ENCODE measurements at regions not wholly inside any gene's neighbourhood (a gene's known extent, or its start where the extent isn't known, plus 50 kb on each side); places are given as distances from the start of the nearest gene placed in this dataset.

DNA sequence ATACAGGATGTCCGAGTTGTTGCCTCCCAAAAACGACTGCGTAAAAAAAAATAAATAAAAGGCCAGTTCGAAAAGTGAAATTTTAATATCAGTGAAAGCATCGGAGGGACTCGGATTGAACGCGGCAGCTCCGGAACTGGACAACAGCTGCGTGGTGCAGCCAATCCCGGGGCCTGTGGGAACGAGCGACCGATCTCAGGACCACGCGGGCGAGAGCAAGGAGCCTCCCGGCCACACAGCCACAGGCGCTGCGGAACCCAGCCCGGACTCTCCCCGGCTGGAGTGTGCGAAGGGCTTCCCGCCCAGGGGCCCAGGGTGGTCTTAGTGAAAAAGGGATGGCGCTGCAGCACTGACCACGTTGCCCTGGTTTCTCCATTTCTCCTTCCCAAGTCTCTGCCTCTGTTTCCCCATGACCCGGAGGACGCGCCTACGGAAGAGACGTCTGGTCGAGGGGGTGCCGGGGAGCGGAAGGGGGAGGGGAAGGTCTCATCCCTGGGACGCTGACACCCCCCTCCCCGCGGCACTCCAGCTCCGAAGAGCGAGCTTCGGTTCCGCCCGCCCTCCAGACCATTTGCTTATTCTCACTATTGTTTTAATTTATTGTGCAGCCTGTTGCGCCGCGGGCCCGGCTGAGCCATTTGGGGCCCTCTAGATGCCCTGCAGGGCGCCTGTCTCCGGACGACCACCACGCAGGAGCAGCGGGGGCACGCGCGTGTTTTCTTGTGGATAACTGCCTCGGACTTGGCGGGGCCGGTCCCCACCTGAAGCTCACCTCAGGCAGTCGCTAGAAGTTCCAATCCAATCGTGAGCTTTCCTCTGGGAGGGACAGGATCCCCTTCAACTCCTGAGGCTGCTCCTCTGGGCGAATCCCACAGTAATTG, 303.0 kb downstream of the PARP8 start:
- ATAC-seq (ENCODE audit: low FRiP score) (peak; percentile 68), DNase-seq (ENCODE audit: low spot score) (no peak)

DNA sequence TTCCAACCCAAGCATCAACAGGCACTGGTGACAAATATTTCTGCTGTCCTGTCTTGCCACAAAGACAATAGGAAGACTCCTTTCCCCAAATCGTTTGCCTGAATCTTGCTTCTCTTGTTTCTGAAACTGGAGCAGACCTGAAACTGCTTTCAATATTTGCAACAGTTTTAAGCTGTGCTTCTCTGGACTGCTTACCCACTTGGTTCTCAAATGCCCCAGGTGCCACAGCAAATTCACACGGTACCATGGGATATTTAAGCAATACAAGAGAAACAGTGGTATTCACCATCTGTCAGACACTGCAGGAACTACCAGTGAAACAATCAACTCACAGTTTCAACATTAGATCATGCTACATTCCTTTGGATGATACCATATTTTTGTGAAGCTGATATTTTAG, 309.4 kb downstream of the PARP8 start:
- TF ChIP-seq, protein P1, sequence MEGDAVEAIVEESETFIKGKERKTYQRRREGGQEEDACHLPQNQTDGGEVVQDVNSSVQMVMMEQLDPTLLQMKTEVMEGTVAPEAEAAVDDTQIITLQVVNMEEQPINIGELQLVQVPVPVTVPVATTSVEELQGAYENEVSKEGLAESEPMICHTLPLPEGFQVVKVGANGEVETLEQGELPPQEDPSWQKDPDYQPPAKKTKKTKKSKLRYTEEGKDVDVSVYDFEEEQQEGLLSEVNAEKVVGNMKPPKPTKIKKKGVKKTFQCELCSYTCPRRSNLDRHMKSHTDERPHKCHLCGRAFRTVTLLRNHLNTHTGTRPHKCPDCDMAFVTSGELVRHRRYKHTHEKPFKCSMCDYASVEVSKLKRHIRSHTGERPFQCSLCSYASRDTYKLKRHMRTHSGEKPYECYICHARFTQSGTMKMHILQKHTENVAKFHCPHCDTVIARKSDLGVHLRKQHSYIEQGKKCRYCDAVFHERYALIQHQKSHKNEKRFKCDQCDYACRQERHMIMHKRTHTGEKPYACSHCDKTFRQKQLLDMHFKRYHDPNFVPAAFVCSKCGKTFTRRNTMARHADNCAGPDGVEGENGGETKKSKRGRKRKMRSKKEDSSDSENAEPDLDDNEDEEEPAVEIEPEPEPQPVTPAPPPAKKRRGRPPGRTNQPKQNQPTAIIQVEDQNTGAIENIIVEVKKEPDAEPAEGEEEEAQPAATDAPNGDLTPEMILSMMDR (IDR thresholded peaks at IDR 0.05) = no peak
- ATAC-seq (ENCODE audit: low FRiP score) (no peak), DNase-seq (ENCODE audit: low spot score) (no peak)

More for the DNA sequence above, 303.0 kb downstream of the PARP8 start:
- TF ChIP-seq, protein P1 (IDR thresholded peaks at IDR 0.05) = no peak

DNA sequence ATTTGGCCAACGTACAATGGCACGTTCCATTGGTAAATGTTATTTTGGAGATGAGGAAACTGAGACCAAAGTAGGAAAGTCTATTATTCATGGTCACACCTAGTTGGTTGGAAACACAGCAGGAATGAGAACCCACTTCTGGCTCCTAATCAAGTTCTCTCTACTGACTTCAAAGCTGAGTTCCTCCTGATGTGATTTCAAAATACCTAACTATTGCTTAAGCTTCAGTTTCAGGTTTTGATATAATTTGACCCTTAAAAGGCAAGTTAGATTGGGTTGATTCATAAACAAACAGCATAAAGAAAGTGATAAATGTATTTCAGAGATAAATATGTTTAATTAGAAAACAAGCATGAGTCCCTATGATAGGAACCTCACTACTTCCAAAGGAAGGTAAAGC, 312.5 kb downstream of the PARP8 start:
- ATAC-seq (ENCODE audit: low FRiP score) (no peak), DNase-seq (ENCODE audit: low spot score) (no peak)

DNA sequence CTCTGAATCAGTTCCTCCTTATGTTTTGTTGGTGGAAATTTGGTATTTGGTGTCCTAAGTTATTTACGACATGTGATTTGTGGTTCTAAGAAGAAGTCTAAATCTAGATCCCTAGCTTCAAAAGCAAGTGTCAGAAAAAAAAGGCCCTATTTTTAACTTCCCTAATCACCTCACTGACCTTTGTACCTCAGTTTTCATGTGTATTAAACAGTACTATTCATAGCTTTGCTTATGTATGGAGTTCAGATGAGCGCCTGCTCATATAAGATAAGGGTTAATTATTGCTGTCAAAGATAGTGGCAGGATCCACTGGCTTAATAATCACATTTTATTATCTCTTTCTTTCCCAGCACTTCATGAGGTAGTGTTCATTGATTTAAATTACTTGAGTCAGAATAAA, 318.2 kb downstream of the PARP8 start:
- ATAC-seq (ENCODE audit: low FRiP score) (no peak), DNase-seq (ENCODE audit: low spot score) (no peak)
- TF ChIP-seq, protein P1 (IDR thresholded peaks at IDR 0.05) = no peak

More for the DNA sequence above, 312.5 kb downstream of the PARP8 start:
- TF ChIP-seq, protein P1 (IDR thresholded peaks at IDR 0.05) = no peak

DNA sequence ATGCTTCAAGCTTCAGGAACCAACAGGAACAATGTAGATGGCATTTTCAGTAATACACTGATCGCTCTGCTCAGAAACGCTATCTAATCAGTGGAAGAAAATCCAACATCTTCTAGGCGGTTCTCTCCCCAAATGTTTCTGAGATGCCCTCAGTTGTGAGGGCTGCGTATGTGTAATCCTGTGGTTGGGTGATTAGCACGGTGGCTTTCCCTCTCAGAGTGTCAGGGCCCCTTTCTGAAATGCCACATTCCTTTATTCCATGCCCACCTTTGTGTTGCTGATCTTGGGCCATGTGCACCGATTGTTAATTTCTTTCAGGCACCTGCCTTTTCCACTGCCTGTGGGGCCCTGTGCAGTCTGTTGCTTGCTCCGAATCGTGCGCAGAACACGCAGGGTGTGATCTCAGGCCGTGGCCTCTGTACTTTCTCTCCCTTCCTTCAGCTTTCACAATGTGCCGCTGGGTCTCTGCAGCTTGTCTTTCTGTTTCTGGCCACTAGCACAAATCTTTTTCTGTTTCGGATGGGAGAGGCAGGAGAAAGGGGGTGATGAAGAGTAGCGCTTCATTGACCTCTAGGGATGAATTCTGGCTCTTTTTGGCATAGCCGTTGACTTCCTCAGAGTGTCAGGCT, 324.0 kb downstream of the PARP8 start:
- DNase-seq (ENCODE audit: low spot score) (no peak), ATAC-seq (ENCODE audit: low FRiP score) (no peak)
- TF ChIP-seq, protein P1 (IDR thresholded peaks at IDR 0.05) = no peak

DNA sequence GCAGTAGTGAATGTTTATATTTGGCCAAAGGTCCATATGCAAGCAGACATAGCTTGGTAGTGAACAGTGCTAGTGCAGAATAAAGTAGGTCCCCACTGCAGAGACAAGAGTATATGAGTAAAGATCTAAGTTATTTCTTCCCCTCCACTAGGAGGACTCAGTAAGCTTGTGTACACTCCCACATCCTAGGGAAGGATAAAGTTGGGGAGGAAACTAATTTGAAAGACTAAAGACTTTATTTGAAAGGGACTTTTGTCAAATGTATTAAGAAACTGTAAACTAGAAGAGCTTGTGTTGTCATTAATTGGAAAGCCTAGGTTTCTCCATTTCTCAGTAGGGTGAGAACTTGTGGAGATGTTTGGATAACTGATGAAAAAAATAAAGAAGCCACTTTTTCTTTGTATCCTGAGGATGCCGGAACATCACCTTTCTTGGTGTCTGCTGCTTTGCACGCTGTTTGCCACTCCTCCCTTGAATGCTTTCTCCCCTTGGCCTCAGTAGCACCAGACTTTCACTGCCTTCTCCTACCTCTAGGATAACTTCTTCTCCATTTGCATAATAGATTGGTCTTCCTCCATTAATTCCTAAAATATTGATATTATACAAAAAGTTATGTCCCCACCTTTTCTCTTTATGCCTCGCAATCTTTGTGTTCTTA, 329.0 kb downstream of the PARP8 start:
- DNase-seq (ENCODE audit: low spot score) = no peak
- TF ChIP-seq, protein P1 (IDR thresholded peaks at IDR 0.05) = no peak
- ATAC-seq (ENCODE audit: low FRiP score) = no peak
